NB4 (cell line): ENCODE measurements at regions not wholly inside any gene's neighbourhood (a gene's known extent, or its start where the extent isn't known, plus 50 kb on each side); places are given as distances from the start of the nearest gene placed in this dataset.

ENCODE experiments used
- DNase-seq: peaks from one replicate; pipeline ENCODE4 v3.0.0; 2010; ENCODE audit warnings: low read depth
- H3K4me3 ChIP-seq: one replicate; pipeline ENCODE4 v1.5.1; 2011; ENCODE audit warnings: mild to moderate bottlenecking, low read depth, low read length, moderate library complexity
- MYC ChIP-seq: IDR thresholded peaks from 2 replicates; pipeline ENCODE4 v1.6.1; 2011; ENCODE audit warnings: low read depth, low read length
- POLR2A ChIP-seq: IDR thresholded peaks from 2 replicates; pipeline ENCODE4 v1.6.1; 2011; ENCODE audit warnings: mild to moderate bottlenecking; ENCODE audit not compliant: insufficient read length; ENCODE audit errors: extremely low read depth
- TF ChIP-seq, protein P1 (sequence below): IDR thresholded peaks from 2 replicates; pipeline ENCODE4 v1.6.1; 2011; ENCODE audit warnings: low read depth, low read length
- TF ChIP-seq, protein P2 (sequence below): IDR thresholded peaks from one replicate; pipeline ENCODE4 v1.5.1; 2012; ENCODE audit warnings: low read depth, low read length

DNA sequence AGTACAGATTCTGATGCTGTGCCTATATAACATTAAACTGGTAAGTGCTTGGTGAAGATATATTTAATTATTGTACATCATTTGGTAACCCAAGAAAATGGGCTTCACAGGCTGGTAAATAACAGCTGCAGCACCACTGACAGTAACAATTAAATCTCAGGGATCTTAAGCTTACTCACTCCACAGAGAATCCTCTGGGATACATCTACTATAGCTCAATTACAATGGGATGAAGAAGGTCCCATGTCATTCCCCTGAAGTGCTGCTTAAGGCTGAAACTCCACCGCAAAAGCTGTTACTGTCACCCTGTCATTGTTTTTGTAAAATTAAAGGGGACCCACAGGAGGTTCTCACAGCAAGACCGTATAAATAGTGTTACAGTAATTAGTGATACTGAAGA lies 153.0 kb downstream of the IMPG2 start:
- no peak for DNase-seq
- no peak overlapping the region for H3K4me3 ChIP-seq
- no peak for TF ChIP-seq MYC
- TF ChIP-seq, protein P1, sequence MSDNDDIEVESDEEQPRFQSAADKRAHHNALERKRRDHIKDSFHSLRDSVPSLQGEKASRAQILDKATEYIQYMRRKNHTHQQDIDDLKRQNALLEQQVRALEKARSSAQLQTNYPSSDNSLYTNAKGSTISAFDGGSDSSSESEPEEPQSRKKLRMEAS: no peak
- TF ChIP-seq, protein P2, sequence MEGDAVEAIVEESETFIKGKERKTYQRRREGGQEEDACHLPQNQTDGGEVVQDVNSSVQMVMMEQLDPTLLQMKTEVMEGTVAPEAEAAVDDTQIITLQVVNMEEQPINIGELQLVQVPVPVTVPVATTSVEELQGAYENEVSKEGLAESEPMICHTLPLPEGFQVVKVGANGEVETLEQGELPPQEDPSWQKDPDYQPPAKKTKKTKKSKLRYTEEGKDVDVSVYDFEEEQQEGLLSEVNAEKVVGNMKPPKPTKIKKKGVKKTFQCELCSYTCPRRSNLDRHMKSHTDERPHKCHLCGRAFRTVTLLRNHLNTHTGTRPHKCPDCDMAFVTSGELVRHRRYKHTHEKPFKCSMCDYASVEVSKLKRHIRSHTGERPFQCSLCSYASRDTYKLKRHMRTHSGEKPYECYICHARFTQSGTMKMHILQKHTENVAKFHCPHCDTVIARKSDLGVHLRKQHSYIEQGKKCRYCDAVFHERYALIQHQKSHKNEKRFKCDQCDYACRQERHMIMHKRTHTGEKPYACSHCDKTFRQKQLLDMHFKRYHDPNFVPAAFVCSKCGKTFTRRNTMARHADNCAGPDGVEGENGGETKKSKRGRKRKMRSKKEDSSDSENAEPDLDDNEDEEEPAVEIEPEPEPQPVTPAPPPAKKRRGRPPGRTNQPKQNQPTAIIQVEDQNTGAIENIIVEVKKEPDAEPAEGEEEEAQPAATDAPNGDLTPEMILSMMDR: no peak
- TF ChIP-seq POLR2A: no peak

DNA sequence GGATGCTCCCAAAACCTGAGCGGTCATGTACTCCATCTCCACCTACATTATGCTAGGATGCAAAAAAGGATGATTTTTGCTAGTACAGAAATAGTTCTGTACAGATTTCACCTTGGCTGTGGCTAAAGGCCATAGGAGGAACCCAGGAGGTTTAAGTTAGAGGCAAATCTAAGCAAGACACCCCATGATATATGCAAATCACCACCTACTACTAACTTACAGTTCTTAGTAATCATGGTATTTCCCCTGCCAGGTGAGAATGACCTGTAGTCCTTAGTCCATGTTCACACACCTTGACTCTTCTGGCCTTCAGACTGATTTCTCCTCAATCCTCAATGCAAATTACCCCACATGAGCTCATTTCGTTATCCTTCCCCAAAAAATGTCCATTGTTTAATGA lies 154.2 kb downstream of the IMPG2 start:
- TF ChIP-seq, protein P2: no peak
- no peak for DNase-seq

DNA sequence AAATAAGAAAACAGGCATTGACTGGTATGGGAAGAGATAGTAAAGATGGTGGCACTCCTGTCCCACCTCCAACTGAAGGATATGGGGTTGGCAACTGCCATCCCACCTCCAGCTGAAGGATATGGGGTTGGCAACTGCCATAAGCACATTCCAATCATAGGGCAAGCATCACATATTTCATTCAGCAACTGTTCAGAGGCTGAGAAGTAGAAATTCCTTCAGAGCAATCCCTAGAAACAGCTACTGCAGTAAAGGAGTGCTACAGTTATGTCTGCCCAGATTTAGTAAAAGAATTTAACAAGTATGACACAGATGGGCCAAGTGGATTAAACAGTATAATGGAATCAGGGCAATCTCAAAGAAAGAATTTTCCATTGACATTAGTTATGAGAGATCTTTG lies 156.8 kb downstream of the IMPG2 start:
- DNase-seq: no peak
- TF ChIP-seq, protein P1: no peak
- TF ChIP-seq POLR2A: no peak
- no peak overlapping the region for H3K4me3 ChIP-seq

More for the DNA sequence above, 154.2 kb downstream of the IMPG2 start:
- no peak overlapping the region for H3K4me3 ChIP-seq

DNA sequence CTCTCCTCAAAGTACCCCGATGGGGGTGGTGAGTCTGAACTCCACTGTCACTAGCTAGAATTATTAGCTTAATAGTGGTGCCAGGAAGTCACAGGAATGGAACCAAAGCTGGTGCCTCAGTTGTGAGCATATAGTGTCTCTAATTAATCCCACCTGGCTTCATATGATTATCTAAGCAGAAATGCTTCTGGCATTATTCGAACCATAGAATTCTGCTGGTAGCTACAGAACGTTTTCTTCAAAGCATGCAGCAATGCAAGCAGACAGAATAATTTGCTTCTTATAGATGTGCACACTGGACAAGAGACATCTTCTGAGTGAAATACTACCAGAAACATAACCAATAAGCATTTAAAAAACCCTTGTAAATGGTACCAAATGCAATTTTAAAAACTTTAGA lies 160.9 kb downstream of the IMPG2 start:
- no peak overlapping the region for H3K4me3 ChIP-seq
- TF ChIP-seq POLR2A (no peak), MYC (no peak)
- TF ChIP-seq, protein P2: no peak
- TF ChIP-seq, protein P1: no peak
- DNase-seq: no peak

DNA sequence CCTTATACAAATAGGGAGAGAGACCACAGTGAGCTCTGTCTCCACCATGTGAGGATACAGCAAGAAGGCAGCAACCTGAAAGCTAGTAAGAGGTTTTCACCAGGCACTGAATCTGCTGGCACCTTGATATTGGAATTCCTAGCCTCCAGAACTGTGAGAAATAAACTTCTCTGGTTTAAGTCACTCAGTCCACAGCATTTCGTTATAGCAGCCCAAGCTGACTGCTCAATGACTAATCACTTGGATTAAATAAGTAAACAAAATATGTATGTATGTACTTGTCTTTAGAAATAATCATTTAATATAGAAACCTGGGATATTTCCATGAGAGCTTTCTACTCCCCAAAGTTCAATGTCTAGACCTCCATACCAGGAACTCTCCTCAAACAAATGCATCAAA lies 162.0 kb downstream of the IMPG2 start:
- no peak overlapping the region for H3K4me3 ChIP-seq
- TF ChIP-seq, protein P2: no peak
- TF ChIP-seq MYC: no peak
- TF ChIP-seq POLR2A: no peak
- TF ChIP-seq, protein P1: no peak
- DNase-seq: no peak

DNA sequence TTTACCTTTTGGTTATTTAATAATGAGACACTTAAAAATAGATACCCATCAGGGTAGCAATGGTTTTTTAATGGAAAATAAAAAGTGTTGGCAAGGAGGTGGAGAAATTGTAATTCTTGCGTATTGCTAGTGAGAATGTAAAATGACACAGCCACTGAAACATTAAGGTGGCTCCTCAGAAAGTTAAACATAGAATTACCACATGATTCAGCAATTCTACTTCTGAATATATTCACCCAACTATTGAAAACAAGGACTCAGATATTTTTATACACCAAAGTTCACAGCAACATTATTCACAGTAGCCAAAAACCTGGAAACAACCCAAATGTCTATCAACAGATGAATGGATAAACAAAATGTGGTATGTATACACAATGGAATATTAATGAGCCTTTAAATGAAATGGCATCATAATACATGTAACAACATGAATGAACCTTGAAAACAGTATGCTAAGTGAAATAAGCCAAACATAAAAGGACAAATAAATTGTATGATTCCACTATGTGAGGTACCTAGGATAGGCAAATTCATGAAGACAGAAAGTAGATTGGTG lies 163.5 kb downstream of the IMPG2 start:
- TF ChIP-seq, protein P1: no peak
- TF ChIP-seq, protein P2: no peak
- no peak for TF ChIP-seq MYC
- TF ChIP-seq POLR2A: no peak
- no peak for DNase-seq
- H3K4me3 ChIP-seq: no peak overlapping the region
